Loucy (cell line): ENCODE measurements at regions not wholly inside any gene's neighbourhood (a gene's known extent, or its start where the extent isn't known, plus 50 kb on each side); places are given as distances from the start of the nearest gene placed in this dataset.

Source experiments
- H2AFZ ChIP-seq: fragments of 200-600 bp; sonication (generic); 2 replicates; pipeline ENCODE4 v1.6.0; 2016; ENCODE audit warnings: antibody characterized with exemption, mild to moderate bottlenecking, low read length, moderate library complexity
- H3F3A ChIP-seq: fragments of 200-600 bp; 2 replicates; pipeline ENCODE4 v1.6.0; 2016; ENCODE audit warnings: antibody characterized with exemption, low read depth, mild to moderate bottlenecking
- H3K27me3 ChIP-seq: fragments of 200-600 bp; sonication (generic); 2 replicates; pipeline ENCODE4 v1.6.1; 2014; ENCODE audit warnings: low read length, mild to moderate bottlenecking; ENCODE audit not compliant: insufficient read depth, poor library complexity, severe bottlenecking
- H3K36me3 ChIP-seq: fragments of 200-600 bp; sonication (generic); 2 replicates; pipeline ENCODE4 v1.6.1; 2016; ENCODE audit warnings: low read length; ENCODE audit not compliant: insufficient read depth
- H3K4me1 ChIP-seq: fragments of 200-600 bp; sonication (generic); 2 replicates; pipeline ENCODE4 v1.5.1; 2014; ENCODE audit warnings: low read length, mild to moderate bottlenecking; ENCODE audit not compliant: insufficient read depth, poor library complexity, severe bottlenecking
- H3K4me2 ChIP-seq: fragments of 200-600 bp; sonication (generic); 2 replicates; pipeline ENCODE4 v1.6.0; 2014; ENCODE audit warnings: antibody characterized with exemption, low read length, low read depth, mild to moderate bottlenecking; ENCODE audit not compliant: poor library complexity, severe bottlenecking
- H3K4me3 ChIP-seq: fragments of 200-600 bp; sonication (generic); 2 replicates; pipeline ENCODE4 v1.5.1; 2014; ENCODE audit warnings: low read length, mild to moderate bottlenecking, mixed read lengths; ENCODE audit not compliant: poor library complexity, severe bottlenecking
- H3K79me2 ChIP-seq: fragments of 200-600 bp; sonication (generic); 2 replicates; pipeline ENCODE4 v1.6.1; 2014; ENCODE audit warnings: low read length; ENCODE audit not compliant: insufficient read depth
- H3K9ac ChIP-seq: fragments of 200-600 bp; sonication (generic); 2 replicates; pipeline ENCODE4 v1.6.0; 2014; ENCODE audit warnings: mild to moderate bottlenecking, low read depth, low read length, moderate library complexity; ENCODE audit not compliant: poor library complexity, severe bottlenecking
- H3K9me2 ChIP-seq: fragments of 200-600 bp; sonication (generic); replicated peaks from 2 replicates; pipeline ENCODE4 v1.6.1; 2016; ENCODE audit warnings: low read depth, low read length, mixed read lengths
- H3K9me3 ChIP-seq: fragments of 200-600 bp; sonication (generic); 2 replicates; pipeline ENCODE4 v1.6.1; 2014; ENCODE audit warnings: mild to moderate bottlenecking, antibody characterized with exemption, low read length, low read depth; ENCODE audit not compliant: insufficient read depth
- H4K20me1 ChIP-seq: fragments of 200-600 bp; sonication (generic); 2 replicates; pipeline ENCODE4 v1.6.0; 2014; ENCODE audit warnings: antibody characterized with exemption, low read length, mild to moderate bottlenecking; ENCODE audit not compliant: insufficient read depth, poor library complexity, severe bottlenecking
- CTCF ChIP-seq: fragments of 200-600 bp; sonication (generic); conservative IDR thresholded peaks from 2 replicates; pipeline ENCODE4 v1.5.1; 2014; ENCODE audit warnings: mild to moderate bottlenecking, antibody characterized with exemption, low read length
- EZH2phosphoT487 ChIP-seq: fragments of 200-600 bp; IDR thresholded peaks from 2 replicates; pipeline ENCODE4 v1.6.1; 2018; ENCODE audit warnings: antibody characterized with exemption, mild to moderate bottlenecking, moderate library complexity, borderline replicate concordance

- H4K20me1 ChIP-seq: no peaks in the 10 kb centered on the region
- H3K4me3 ChIP-seq: no peak overlapping the region
- H3K9me2 ChIP-seq: no peaks in the 10 kb centered on the region
- H3K79me2 ChIP-seq: no peaks in the 10 kb centered on the region
- no peak overlapping the region for H3K4me2 ChIP-seq
- H3K4me1 ChIP-seq: no peaks in the 10 kb centered on the region
- TF ChIP-seq CTCF (no peak), EZH2phosphoT487 (no peak)
- no peaks in the 10 kb centered on the region for H3K36me3 ChIP-seq
- H3K9ac ChIP-seq: no peak overlapping the region
- no peak overlapping the region for H2AFZ ChIP-seq
- H3K9me3 ChIP-seq: no peaks in the 10 kb centered on the region
- no peaks in the 10 kb centered on the region for H3F3A ChIP-seq
- H3K27me3 ChIP-seq: no peaks in the 10 kb centered on the region
These were observed 446.9 kb upstream of the FAM241A start for GRCh38 chr4:111698361-111698760.

GRCh38 chr4:111699165-111699564 lies 446.1 kb upstream of the FAM241A start:
- Histone ChIP-seq H4K20me1 (no peaks in the 10 kb centered on the region), H3K4me1 (no peaks in the 10 kb centered on the region), H2AFZ (no peak overlapping the region), H3K4me3 (no peak overlapping the region), H3K9ac (no peak overlapping the region), H3K4me2 (no peak overlapping the region), H3F3A (no peaks in the 10 kb centered on the region), H3K36me3 (no peaks in the 10 kb centered on the region), H3K79me2 (no peaks in the 10 kb centered on the region), H3K9me2 (no peaks in the 10 kb centered on the region), H3K27me3 (no peaks in the 10 kb centered on the region), H3K9me3 (no peaks in the 10 kb centered on the region)
- no peak for TF ChIP-seq EZH2phosphoT487
- TF ChIP-seq CTCF: no peak

GRCh38 chr4:111701102-111701501 lies 444.2 kb upstream of the FAM241A start:
- Histone ChIP-seq H3K4me3 (no peak overlapping the region), H3K27me3 (no peaks in the 10 kb centered on the region), H3K79me2 (no peaks in the 10 kb centered on the region), H4K20me1 (no peaks in the 10 kb centered on the region), H2AFZ (no peak overlapping the region), H3K9me3 (no peaks in the 10 kb centered on the region), H3K4me2 (no peak overlapping the region), H3K4me1 (no peaks in the 10 kb centered on the region), H3K9ac (no peak overlapping the region), H3F3A (no peaks in the 10 kb centered on the region), H3K9me2 (no peaks in the 10 kb centered on the region), H3K36me3 (no peaks in the 10 kb centered on the region)
- TF ChIP-seq CTCF (no peak), EZH2phosphoT487 (no peak)
